SU-DHL-6 (cell line): ENCODE measurements at regions not wholly inside any gene's neighbourhood (a gene's known extent, or its start where the extent isn't known, plus 50 kb on each side); places are given as distances from the start of the nearest gene placed in this dataset.

Experiments used
- H2AFZ ChIP-seq: fragments of 200-600 bp; sonication (generic); 2 replicates; pipeline ENCODE4 v1.6.1; 2014; ENCODE audit warnings: low read depth, mild to moderate bottlenecking, moderate library complexity, mixed read lengths, antibody characterized with exemption, low read length; ENCODE audit not compliant: severe bottlenecking
- H3F3A ChIP-seq: fragments of 200-600 bp; shearing (Covaris generic); 2 replicates; pipeline ENCODE4 v1.6.0; 2016; ENCODE audit warnings: antibody characterized with exemption, mild to moderate bottlenecking; ENCODE audit not compliant: insufficient read depth
- H3K27ac ChIP-seq: fragments of 200-600 bp; sonication (generic); 2 replicates; pipeline ENCODE4 v1.5.1; 2016; ENCODE audit warnings: low read depth, mild to moderate bottlenecking, low read length, moderate library complexity, mixed read lengths
- H3K27me3 ChIP-seq: fragments of 200-600 bp; sonication (generic), shearing (Covaris generic); 2 replicates; pipeline ENCODE4 v1.6.0; 2014; ENCODE audit warnings: mild to moderate bottlenecking, low read length
- H3K36me3 ChIP-seq: fragments of 200-600 bp; sonication (generic); 2 replicates; pipeline ENCODE4 v1.6.1; 2014; ENCODE audit warnings: mild to moderate bottlenecking, low read length, mixed read lengths
- H3K4me2 ChIP-seq: fragments of 300-600, 200-600 bp; shearing (Covaris generic), sonication (generic); 2 replicates; pipeline ENCODE4 v1.6.0; 2014; ENCODE audit warnings: low read length, low read depth, mild to moderate bottlenecking; ENCODE audit not compliant: poor library complexity, severe bottlenecking
- H3K4me3 ChIP-seq: fragments of 200-600 bp; sonication (generic); 2 replicates; pipeline ENCODE4 v1.5.1; 2014; ENCODE audit warnings: antibody characterized with exemption, low read length, mild to moderate bottlenecking, mixed read lengths; ENCODE audit not compliant: insufficient read depth, poor library complexity, severe bottlenecking
- H3K79me2 ChIP-seq: fragments of 200-600 bp; sonication (generic); 2 replicates; pipeline ENCODE4 v1.6.1; 2014; ENCODE audit warnings: mild to moderate bottlenecking, low read length, moderate library complexity; ENCODE audit not compliant: insufficient read depth
- H3K9ac ChIP-seq: fragments of 200-600 bp; sonication (generic); 2 replicates; pipeline ENCODE4 v1.7.0; 2014; ENCODE audit warnings: mild to moderate bottlenecking, low read length
- H3K9me2 ChIP-seq: fragments of 200-600 bp; sonication (generic); replicated peaks from 2 replicates; pipeline ENCODE4 v1.6.1; 2014; ENCODE audit warnings: low read length; ENCODE audit not compliant: insufficient read depth
- H3K9me3 ChIP-seq: fragments of 200-600 bp; sonication (generic); 2 replicates; pipeline ENCODE4 v1.6.1; 2014; ENCODE audit warnings: low read length, mixed read lengths; ENCODE audit not compliant: insufficient read depth
- H4K20me1 ChIP-seq: fragments of 200-600 bp; sonication (generic); 2 replicates; pipeline ENCODE4 v1.6.1; 2014; ENCODE audit warnings: low read depth, mild to moderate bottlenecking, antibody characterized with exemption, low read length, moderate library complexity, mixed read lengths
- EZH2phosphoT487 ChIP-seq: fragments of 200-600 bp; sonication (generic), shearing (Covaris generic); conservative IDR thresholded peaks from 2 replicates; pipeline ENCODE4 v1.6.1; 2018; ENCODE audit warnings: mild to moderate bottlenecking, antibody characterized with exemption, low read length, moderate library complexity, mixed read lengths
- TF ChIP-seq, protein P1 (sequence below): fragments of 200-600 bp; sonication (generic); IDR thresholded peaks from one replicate; pipeline ENCODE4 v1.5.1; 2017; ENCODE audit warnings: antibody characterized with exemption, mild to moderate bottlenecking, low read length, moderate library complexity; ENCODE audit not compliant: insufficient read depth, poor library complexity, severe bottlenecking

DNA sequence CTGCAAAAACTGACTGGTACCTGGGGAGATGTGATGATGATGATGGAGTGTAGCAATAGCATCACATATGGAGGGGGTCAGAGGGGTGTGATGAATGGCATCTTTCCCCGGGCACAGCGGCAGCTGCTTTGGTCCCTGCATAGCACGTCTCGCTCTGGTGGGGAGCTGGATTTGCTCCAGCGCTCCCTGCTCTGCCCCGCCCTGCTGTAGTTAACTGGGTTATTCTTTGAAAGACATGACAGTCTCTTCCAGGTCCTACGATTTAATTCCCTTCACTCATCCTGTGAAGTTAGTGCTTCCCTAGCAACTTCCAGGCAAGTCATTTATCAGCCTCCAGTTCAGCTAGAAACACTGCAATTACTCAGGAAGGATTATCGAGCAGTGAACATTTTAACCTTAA lies 463.1 kb downstream of the TSN start:
- TF ChIP-seq, protein P1, sequence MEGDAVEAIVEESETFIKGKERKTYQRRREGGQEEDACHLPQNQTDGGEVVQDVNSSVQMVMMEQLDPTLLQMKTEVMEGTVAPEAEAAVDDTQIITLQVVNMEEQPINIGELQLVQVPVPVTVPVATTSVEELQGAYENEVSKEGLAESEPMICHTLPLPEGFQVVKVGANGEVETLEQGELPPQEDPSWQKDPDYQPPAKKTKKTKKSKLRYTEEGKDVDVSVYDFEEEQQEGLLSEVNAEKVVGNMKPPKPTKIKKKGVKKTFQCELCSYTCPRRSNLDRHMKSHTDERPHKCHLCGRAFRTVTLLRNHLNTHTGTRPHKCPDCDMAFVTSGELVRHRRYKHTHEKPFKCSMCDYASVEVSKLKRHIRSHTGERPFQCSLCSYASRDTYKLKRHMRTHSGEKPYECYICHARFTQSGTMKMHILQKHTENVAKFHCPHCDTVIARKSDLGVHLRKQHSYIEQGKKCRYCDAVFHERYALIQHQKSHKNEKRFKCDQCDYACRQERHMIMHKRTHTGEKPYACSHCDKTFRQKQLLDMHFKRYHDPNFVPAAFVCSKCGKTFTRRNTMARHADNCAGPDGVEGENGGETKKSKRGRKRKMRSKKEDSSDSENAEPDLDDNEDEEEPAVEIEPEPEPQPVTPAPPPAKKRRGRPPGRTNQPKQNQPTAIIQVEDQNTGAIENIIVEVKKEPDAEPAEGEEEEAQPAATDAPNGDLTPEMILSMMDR, result no peak
- no peak for TF ChIP-seq EZH2phosphoT487
- Histone ChIP-seq H3K9me2 (no peaks in the 10 kb centered on the region), H3K4me2 (no peak overlapping the region), H3K27ac (no peak overlapping the region), H2AFZ (no peak overlapping the region), H3K79me2 (no peaks in the 10 kb centered on the region), H3K4me3 (no peak overlapping the region), H3K9ac (no peak overlapping the region), H3K36me3 (no peaks in the 10 kb centered on the region), H3F3A (no peaks in the 10 kb centered on the region), H4K20me1 (no peaks in the 10 kb centered on the region), H3K27me3 (no peaks in the 10 kb centered on the region), H3K9me3 (no peaks in the 10 kb centered on the region)

DNA sequence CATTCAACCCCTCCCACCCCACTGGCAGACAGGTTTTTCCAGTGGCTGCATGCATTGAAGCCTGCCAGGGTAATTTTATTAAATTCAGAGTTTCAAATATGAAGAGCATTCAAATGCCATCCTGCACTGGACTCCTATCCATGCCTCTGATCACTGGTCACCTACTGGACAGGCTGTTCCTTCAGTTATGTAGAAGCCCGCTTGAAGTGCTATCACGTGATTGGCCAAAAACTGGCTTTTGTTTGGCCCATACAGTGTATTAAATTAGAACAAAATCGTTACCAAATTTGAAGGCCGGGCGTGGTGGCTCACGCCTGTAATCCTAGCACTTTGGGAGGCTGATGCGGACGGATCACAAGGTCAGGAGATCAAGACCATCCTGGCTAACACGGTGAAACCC lies 464.1 kb downstream of the TSN start:
- H3K27ac ChIP-seq, result no peak overlapping the region
- H3K4me2 ChIP-seq, result no peak overlapping the region
- no peaks in the 10 kb centered on the region for H3F3A ChIP-seq
- H3K4me3 ChIP-seq, result no peak overlapping the region
- H3K9me3 ChIP-seq, result no peaks in the 10 kb centered on the region
- no peaks in the 10 kb centered on the region for H4K20me1 ChIP-seq
- no peaks in the 10 kb centered on the region for H3K36me3 ChIP-seq
- no peak overlapping the region for H3K9ac ChIP-seq
- H3K9me2 ChIP-seq, result no peaks in the 10 kb centered on the region
- no peaks in the 10 kb centered on the region for H3K27me3 ChIP-seq
- H2AFZ ChIP-seq, result no peak overlapping the region
- TF ChIP-seq EZH2phosphoT487, result no peak
- H3K79me2 ChIP-seq, result no peaks in the 10 kb centered on the region

DNA sequence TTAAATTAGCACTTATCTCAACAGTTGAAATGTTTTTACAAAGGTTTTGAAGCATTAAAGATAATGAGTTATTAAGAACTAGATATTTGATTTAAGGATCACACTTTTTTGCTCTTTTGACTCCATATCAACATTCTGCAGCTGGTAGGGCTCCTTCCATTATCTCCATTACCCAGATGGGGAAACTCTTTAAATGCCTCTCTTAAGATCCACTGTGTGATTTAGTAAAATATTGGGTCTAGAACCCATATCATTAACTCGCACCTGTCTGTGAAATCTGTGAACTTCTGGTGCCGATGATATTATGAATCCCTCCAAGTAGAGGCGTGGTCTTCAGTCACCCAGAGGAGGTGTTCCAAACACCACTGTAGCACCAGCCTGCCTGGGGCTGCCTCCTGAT lies 466.2 kb downstream of the TSN start:
- Histone ChIP-seq H3K36me3 (no peaks in the 10 kb centered on the region), H3K4me2 (no peak overlapping the region), H3K4me3 (no peak overlapping the region), H3K27ac (no peak overlapping the region), H3K9ac (no peak overlapping the region), H3F3A (no peaks in the 10 kb centered on the region), H3K79me2 (no peaks in the 10 kb centered on the region), H3K27me3 (no peaks in the 10 kb centered on the region), H3K9me3 (no peaks in the 10 kb centered on the region), H4K20me1 (no peaks in the 10 kb centered on the region), H3K9me2 (no peaks in the 10 kb centered on the region), H2AFZ (no peak overlapping the region)
- no peak for TF ChIP-seq EZH2phosphoT487
- TF ChIP-seq, protein P1, result no peak

DNA sequence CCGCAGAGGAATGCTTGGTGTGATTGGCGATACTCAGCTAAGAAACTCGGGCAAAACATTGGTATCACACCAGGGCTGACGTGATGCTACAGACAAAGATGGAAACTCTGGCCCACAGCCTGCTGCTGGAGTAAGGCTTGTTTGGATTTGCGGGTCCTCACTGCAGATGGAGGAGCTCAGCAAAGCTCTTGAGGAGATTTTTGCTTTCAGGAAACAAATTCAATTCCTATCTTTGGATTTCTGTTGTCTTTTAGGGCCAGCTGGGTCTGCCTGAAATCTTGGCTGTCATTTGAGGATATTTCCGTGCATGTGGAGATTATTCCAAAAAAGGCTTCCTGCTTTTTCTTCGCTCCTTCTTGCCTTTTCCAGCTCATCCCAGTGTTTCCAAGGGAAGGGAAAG lies 475.8 kb downstream of the TSN start:
- TF ChIP-seq, protein P1, result no peak
- TF ChIP-seq EZH2phosphoT487, result no peak
- no peak overlapping the region for H3K9ac ChIP-seq
- H3K27ac ChIP-seq, result no peak overlapping the region
- no peaks in the 10 kb centered on the region for H3K9me2 ChIP-seq
- H3K27me3 ChIP-seq, result no peaks in the 10 kb centered on the region
- no peaks in the 10 kb centered on the region for H4K20me1 ChIP-seq
- H3K79me2 ChIP-seq, result no peaks in the 10 kb centered on the region
- no peak overlapping the region for H3K4me2 ChIP-seq
- H2AFZ ChIP-seq, result no peak overlapping the region
- H3K9me3 ChIP-seq, result no peaks in the 10 kb centered on the region
- no peak overlapping the region for H3K4me3 ChIP-seq
- no peaks in the 10 kb centered on the region for H3F3A ChIP-seq
- no peaks in the 10 kb centered on the region for H3K36me3 ChIP-seq
